H1 (cell line): ENCODE measurements at regions not wholly inside any gene's neighbourhood (a gene's known extent, or its start where the extent isn't known, plus 50 kb on each side); places are given as distances from the start of the nearest gene placed in this dataset.

ENCODE experiments used
- ATF2 ChIP-seq: IDR thresholded peaks from 2 replicates; pipeline ENCODE4 v1.6.1; 2012; ENCODE audit warnings: low read length, inconsistent platforms
- BCL11A ChIP-seq, 2 experiments: IDR thresholded peaks; one replicate each; pipeline ENCODE4 v1.6.1; 2011; ENCODE audit warnings: low read depth in 2 of 2, low read length in 2 of 2, mild to moderate bottlenecking in 2 of 2
- CREB1 ChIP-seq: IDR thresholded peaks from 2 replicates; pipeline ENCODE4 v1.6.1; 2012; ENCODE audit warnings: inconsistent platforms
- CTCF ChIP-seq, 3 experiments: IDR thresholded peaks; 1 replicate in 2 of 3; 2 replicates in 1 of 3; pipeline versions ENCODE4 v1.5.1 to v1.6.1; 2011; ENCODE audit warnings: low read length in 3 of 3, mild to moderate bottlenecking in 3 of 3, inconsistent platforms in 2 of 3, low read depth in 1 of 3, moderate library complexity in 1 of 3; ENCODE audit not compliant: insufficient read depth in 1 of 3; ENCODE audit errors: control extremely low read depth in 1 of 3
- FOSL1 ChIP-seq: IDR thresholded peaks from 2 replicates; pipeline ENCODE4 v1.6.1; 2011; ENCODE audit warnings: mild to moderate bottlenecking, low read depth, low read length, moderate library complexity; ENCODE audit not compliant: insufficient read depth
- NRF1 ChIP-seq: IDR thresholded peaks from 2 replicates; pipeline ENCODE4 v1.6.1; 2011; ENCODE audit warnings: mild to moderate bottlenecking, low read depth, low read length, improper control_type of control experiment
- POLR2AphosphoS5 ChIP-seq: IDR thresholded peaks from 2 replicates; pipeline ENCODE4 v1.6.1; 2011; ENCODE audit warnings: low read depth, low read length
- SP1 ChIP-seq: IDR thresholded peaks from 2 replicates; pipeline ENCODE4 v1.6.1; 2011; ENCODE audit warnings: low read depth, low read length
- SP4 ChIP-seq: IDR thresholded peaks from 2 replicates; pipeline ENCODE4 v1.6.1; 2012; ENCODE audit warnings: low read length, inconsistent platforms

GRCh38 chr6:169099411-169100202 lies 154.0 kb downstream of the THBS2 start (continued):
- no peak for TF ChIP-seq ATF2
- TF ChIP-seq FOSL1, result no peak
- TF ChIP-seq SP4, result no peak
- TF ChIP-seq BCL11A (IDR thresholded peaks at IDR 0.05; ENCODE audit: low read depth in 2 of 2, low read length in 2 of 2), result no peak
- peak; percentile 47; the same call in 1 of the 2 replicates for TF ChIP-seq SP1
- TF ChIP-seq CREB1, result no peak
- TF ChIP-seq POLR2AphosphoS5, result no peak
- TF ChIP-seq NRF1, result no peak
- TF ChIP-seq CTCF (IDR thresholded peaks at IDR 0.05; ENCODE audit: control extremely low read depth in 1 of 3, insufficient read depth in 1 of 3, low read depth in 1 of 3, low read length in 3 of 3), result no peak
